ENCODE measurements at regions not wholly inside any gene's neighbourhood (a gene's known extent, or its start where the extent isn't known, plus 50 kb on each side); places are given as distances from the start of the nearest gene placed in this dataset.

GRCh38 chr12:58502841-58503240 is 417.5 kb downstream of the LRIG3 start:
- DNase-seq (ENCODE audit: extremely low spot score, unreplicated experiment) = no peak
- H3K27me3 Mint-ChIP-seq = peaks cover 55% of the 10 kb centered on the region
- H3K27ac Mint-ChIP-seq = peak overlapping the region; percentile 77
- H3K36me3 Mint-ChIP-seq = peaks cover 3% of the 10 kb centered on the region
- TF ChIP-seq, protein P1, sequence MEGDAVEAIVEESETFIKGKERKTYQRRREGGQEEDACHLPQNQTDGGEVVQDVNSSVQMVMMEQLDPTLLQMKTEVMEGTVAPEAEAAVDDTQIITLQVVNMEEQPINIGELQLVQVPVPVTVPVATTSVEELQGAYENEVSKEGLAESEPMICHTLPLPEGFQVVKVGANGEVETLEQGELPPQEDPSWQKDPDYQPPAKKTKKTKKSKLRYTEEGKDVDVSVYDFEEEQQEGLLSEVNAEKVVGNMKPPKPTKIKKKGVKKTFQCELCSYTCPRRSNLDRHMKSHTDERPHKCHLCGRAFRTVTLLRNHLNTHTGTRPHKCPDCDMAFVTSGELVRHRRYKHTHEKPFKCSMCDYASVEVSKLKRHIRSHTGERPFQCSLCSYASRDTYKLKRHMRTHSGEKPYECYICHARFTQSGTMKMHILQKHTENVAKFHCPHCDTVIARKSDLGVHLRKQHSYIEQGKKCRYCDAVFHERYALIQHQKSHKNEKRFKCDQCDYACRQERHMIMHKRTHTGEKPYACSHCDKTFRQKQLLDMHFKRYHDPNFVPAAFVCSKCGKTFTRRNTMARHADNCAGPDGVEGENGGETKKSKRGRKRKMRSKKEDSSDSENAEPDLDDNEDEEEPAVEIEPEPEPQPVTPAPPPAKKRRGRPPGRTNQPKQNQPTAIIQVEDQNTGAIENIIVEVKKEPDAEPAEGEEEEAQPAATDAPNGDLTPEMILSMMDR (conservative IDR thresholded peaks at IDR 0.05) = no peak
- peak overlapping the region; percentile 3 for H3K4me3 Mint-ChIP-seq
- no peaks in the 10 kb centered on the region for H3K9me3 Mint-ChIP-seq
- peaks cover 29% of the 10 kb centered on the region for H3K4me1 Mint-ChIP-seq (ENCODE audit: unreplicated experiment)

GRCh38 chr12:58503731-58504130 is 416.6 kb downstream of the LRIG3 start:
- TF ChIP-seq, protein P1 (conservative IDR thresholded peaks at IDR 0.05) = no peak

DNA sequence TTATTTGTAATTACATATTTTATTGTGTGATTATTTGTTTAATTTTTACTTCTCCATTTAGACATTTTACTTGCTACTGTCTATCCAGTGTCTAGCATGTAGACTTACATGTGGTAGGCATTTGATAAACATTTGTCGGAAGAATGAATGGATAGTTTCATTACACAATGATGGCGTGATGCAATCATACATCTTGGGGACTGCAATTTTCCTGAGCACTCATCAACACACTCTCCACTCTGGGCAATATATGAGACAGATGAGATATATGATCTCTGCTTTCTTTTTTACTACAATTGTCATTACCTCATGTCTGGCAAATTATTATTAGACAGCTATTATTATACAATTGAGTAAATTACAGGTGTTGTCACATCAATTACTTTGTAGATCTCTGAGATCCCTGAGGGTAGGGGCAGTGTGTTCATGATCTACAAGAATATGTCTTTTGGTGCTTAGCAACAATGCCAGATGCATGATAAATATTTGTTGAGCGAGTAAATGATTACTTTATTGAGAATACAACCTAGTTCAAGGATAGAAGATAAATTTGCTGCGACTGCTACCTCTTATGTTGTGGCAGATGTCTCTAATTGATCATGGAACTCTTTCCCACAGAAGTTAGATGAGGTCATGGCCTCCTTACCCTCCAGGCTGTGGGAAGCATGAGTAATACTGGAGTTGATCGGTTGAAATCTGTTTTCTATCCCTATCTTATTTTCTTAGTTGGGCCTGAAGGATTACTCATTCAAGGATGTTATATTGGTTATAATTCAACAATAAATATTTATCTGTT is 416.0 kb downstream of the LRIG3 start:
- Mint-ChIP-seq H3K9me3 (no peaks in the 10 kb centered on the region), H3K36me3 (peaks cover 3% of the 10 kb centered on the region), H3K4me1 (ENCODE audit: unreplicated experiment) (peaks cover 29% of the 10 kb centered on the region), H3K27me3 (peaks cover 61% of the 10 kb centered on the region), H3K4me3 (no peak overlapping the region), H3K27ac (peak overlapping the region; percentile 42)
- TF ChIP-seq, protein P1 (conservative IDR thresholded peaks at IDR 0.05) = no peak
- no peak for DNase-seq (ENCODE audit: extremely low spot score, unreplicated experiment)

More at GRCh38 chr12:58503731-58504130, 416.6 kb downstream of the LRIG3 start:
- H3K36me3 Mint-ChIP-seq = peaks cover 3% of the 10 kb centered on the region
- peaks cover 29% of the 10 kb centered on the region for H3K4me1 Mint-ChIP-seq (ENCODE audit: unreplicated experiment)
- H3K4me3 Mint-ChIP-seq = no peak overlapping the region
- no peak for DNase-seq (ENCODE audit: extremely low spot score, unreplicated experiment)
- H3K27ac Mint-ChIP-seq = no peak overlapping the region
- H3K9me3 Mint-ChIP-seq = no peaks in the 10 kb centered on the region
- peaks cover 57% of the 10 kb centered on the region for H3K27me3 Mint-ChIP-seq

GRCh38 chr12:58509116-58509885 is 411.0 kb downstream of the LRIG3 start:
- peaks cover 51% of the 10 kb centered on the region for H3K27me3 Mint-ChIP-seq
- peaks cover 7% of the 10 kb centered on the region for H3K9me3 Mint-ChIP-seq
- H3K4me1 Mint-ChIP-seq (ENCODE audit: unreplicated experiment) = peaks cover 24% of the 10 kb centered on the region
- TF ChIP-seq, protein P1 (conservative IDR thresholded peaks at IDR 0.05) = no peak
- no peak for DNase-seq (ENCODE audit: extremely low spot score, unreplicated experiment)
- no peak overlapping the region for H3K4me3 Mint-ChIP-seq
- H3K27ac Mint-ChIP-seq = no peak overlapping the region
- H3K36me3 Mint-ChIP-seq = peaks cover 3% of the 10 kb centered on the region

DNA sequence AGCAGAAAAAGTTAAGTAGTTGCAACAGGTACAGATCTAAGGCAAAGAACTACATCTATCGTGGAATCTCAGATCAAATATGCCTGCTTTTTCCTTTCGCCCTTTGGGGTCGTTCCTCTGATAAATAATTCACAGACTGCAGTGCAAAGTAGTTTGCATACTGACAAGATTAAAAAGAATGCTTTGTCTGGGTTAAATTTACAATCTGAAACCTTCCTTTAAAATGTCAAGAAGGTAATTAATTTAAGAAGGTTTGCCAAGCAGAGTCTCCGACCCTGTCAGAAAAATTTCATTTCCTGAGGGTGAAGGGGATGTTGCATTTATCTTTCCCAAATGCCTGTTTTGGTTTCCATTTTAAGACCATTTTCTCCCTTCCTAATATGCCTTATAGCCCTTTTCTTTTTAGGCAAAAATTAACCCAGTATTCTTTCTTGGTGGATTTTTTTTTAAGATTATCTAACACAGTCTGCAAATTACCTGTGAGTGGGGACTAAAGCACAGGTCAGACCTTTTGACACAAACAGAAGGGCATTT is 406.9 kb downstream of the LRIG3 start:
- Mint-ChIP-seq H3K9me3 (peaks cover 25% of the 10 kb centered on the region), H3K27ac (no peak overlapping the region), H3K27me3 (peaks cover 42% of the 10 kb centered on the region), H3K4me1 (ENCODE audit: unreplicated experiment) (peaks cover 17% of the 10 kb centered on the region), H3K4me3 (peak overlapping the region; percentile 12), H3K36me3 (peaks cover 11% of the 10 kb centered on the region)
- no peak for DNase-seq (ENCODE audit: extremely low spot score, unreplicated experiment)
- TF ChIP-seq, protein P1 (conservative IDR thresholded peaks at IDR 0.05) = no peak

All from type B pancreatic cell (in vitro differentiated cells).